HG02884 (cell line): ENCODE measurements at regions not wholly inside any gene's neighbourhood (a gene's known extent, or its start where the extent isn't known, plus 50 kb on each side); places are given as distances from the start of the nearest gene placed in this dataset.
"Not testable (repeated sequence)": the region's sequence is repeated elsewhere in the genome, so short reads cannot be mapped to it uniquely, and the experiment has no call there.

Experiments
- ATAC-seq: cut with Tn5 transposase; IDR thresholded peaks from one replicate; pipeline ENCODE4 v1.9.1; 2021; ENCODE audit warnings: mild to moderate bottlenecking, moderate library complexity; ENCODE audit not compliant: unreplicated experiment

- no peak for ATAC-seq
These were observed 174.2 kb upstream of the ATP10A start for GRCh38 chr15:26037369-26037768.

GRCh38 chr15:26033493-26033892 is 170.4 kb upstream of the ATP10A start:
- no peak for ATAC-seq

- no peak for ATAC-seq
These were observed 169.2 kb upstream of the ATP10A start for GRCh38 chr15:26032162-26032846.

- not testable (repeated sequence) for ATAC-seq
These were observed 166.5 kb upstream of the ATP10A start for GRCh38 chr15:26029586-26029985.

GRCh38 chr15:26029146-26029545 is 166.0 kb upstream of the ATP10A start:
- no peak for ATAC-seq

- ATAC-seq: no peak
These were observed 165.1 kb upstream of the ATP10A start for GRCh38 chr15:26028086-26028740.

GRCh38 chr15:26026671-26027070 is 163.5 kb upstream of the ATP10A start:
- ATAC-seq: not testable (repeated sequence)

GRCh38 chr15:26024241-26024640 is 161.1 kb upstream of the ATP10A start:
- ATAC-seq: no peak

GRCh38 chr15:26023691-26024090 is 160.6 kb upstream of the ATP10A start:
- no peak for ATAC-seq

GRCh38 chr15:26023231-26023630 is 160.1 kb upstream of the ATP10A start:
- no peak for ATAC-seq

GRCh38 chr15:26020871-26021270 is 157.7 kb upstream of the ATP10A start:
- ATAC-seq: no peak

GRCh38 chr15:26017665-26018064 is 154.5 kb upstream of the ATP10A start:
- ATAC-seq: no peak

- no peak for ATAC-seq
These were observed 152.5 kb upstream of the ATP10A start for GRCh38 chr15:26015516-26016075.

- no peak for ATAC-seq
These were observed 150.9 kb upstream of the ATP10A start for GRCh38 chr15:26013981-26014380.

- no peak for ATAC-seq
These were observed 148.8 kb upstream of the ATP10A start for GRCh38 chr15:26011916-26012315.

GRCh38 chr15:26007151-26007550 is 144.0 kb upstream of the ATP10A start:
- ATAC-seq: no peak

- ATAC-seq: no peak
These were observed 138.1 kb upstream of the ATP10A start for GRCh38 chr15:26001201-26001600.

- no peak for ATAC-seq
These were observed 130.4 kb upstream of the ATP10A start for GRCh38 chr15:25993506-25993905.

- no peak for ATAC-seq
These were observed 127.1 kb upstream of the ATP10A start for GRCh38 chr15:25990220-25990619.

- ATAC-seq: no peak
These were observed 126.2 kb upstream of the ATP10A start for GRCh38 chr15:25989327-25989726.

- not testable (repeated sequence) for ATAC-seq
These were observed 125.6 kb upstream of the ATP10A start for GRCh38 chr15:25988716-25989115.

GRCh38 chr15:25987638-25988037 is 124.5 kb upstream of the ATP10A start:
- ATAC-seq: no peak
